Myocyte (in vitro differentiated cells): ENCODE measurements at regions not wholly inside any gene's neighbourhood (a gene's known extent, or its start where the extent isn't known, plus 50 kb on each side); places are given as distances from the start of the nearest gene placed in this dataset.

Experiments
- DNase-seq: peaks from one replicate; pipeline ENCODE4 v3.0.0-alpha.2; 2012; ENCODE audit warnings: low read depth

DNA sequence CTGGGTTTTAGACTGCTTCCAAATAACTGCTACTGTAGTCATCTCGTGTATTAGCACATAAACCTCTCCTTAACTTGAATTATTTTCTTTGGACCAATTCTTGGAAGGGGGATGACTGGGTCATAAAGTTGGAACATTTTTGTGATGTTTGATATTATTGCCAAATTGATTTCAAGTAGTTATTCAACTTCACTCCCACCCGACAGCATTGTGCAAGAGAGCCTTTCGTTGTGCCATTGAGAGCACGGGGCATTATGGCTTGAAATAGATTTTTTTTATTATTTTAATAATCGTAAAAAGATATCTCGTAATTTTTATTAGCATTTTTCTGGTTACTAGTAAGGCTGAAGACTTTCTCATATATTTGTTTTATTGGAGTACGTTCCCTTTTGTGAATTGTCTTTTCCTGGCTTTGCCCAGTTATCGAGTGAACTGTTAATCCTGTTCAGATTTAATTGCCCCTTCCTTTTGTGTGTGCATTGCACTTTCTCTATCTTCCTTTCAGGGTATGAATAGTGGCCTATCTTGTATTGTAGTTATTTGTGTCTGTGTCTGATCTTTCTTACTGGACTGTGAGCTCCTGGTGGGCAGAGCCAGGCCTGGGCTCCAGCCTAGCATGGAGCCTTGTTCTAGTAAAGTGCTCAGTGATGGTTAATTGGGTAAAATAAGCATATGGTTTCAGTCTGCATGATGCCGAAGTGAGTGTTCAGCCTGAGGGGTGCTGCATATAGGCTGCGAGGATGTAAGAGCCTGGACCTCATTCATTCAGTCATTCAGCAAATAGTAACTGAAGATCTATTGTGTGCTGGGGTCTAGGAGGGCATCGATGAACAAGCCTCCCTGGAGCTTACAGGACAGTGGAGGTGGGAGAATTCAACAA, 93.5 kb upstream of the SHB start:
- DNase-seq = no peak

GRCh38 chr9:38160613-38161215, 91.7 kb upstream of the SHB start:
- peak; percentile 74 for DNase-seq

DNA sequence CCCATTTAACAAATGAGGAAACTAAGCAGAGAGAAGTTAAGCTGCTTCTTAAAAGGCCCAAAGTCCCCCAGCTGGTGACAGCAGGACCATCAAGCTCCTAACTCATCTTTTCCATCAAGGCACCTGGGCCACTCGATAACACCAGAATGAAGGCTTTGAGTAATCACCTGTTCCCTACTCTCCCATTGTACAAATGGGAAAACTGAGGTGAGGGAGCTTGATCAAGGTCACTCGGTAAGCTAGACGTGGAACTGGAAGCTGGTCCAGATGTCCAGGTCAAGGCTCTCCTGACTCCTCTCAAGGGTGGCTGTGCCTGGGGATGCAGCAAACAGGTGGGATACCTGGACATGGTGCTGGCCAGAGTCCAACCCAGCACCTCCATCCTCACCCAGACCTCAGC, 90.6 kb upstream of the SHB start:
- no peak for DNase-seq

DNA sequence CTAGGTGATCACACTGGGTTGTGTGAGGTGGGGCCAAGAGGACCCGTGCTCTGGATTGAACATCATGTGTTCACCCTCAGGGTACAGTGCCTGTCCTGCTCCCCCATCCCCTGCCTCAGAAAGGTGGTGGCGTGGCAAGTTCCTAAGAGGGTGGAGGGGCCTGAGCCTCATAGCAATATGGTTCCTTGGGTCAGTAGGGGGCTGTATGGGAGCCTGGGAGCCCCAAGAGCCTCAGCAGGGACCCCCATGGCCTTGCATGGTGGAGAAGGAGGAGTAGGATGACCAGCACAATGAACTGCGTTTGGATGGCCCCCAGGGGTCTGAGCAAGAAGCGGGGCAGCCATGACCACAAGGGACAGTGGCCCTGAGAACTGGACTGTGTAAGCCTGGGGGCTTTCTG, 89.6 kb upstream of the SHB start:
- no peak for DNase-seq

GRCh38 chr9:38157711-38158110, 88.7 kb upstream of the SHB start:
- DNase-seq = no peak

GRCh38 chr9:38154501-38155421, 85.7 kb upstream of the SHB start:
- no peak for DNase-seq

DNA sequence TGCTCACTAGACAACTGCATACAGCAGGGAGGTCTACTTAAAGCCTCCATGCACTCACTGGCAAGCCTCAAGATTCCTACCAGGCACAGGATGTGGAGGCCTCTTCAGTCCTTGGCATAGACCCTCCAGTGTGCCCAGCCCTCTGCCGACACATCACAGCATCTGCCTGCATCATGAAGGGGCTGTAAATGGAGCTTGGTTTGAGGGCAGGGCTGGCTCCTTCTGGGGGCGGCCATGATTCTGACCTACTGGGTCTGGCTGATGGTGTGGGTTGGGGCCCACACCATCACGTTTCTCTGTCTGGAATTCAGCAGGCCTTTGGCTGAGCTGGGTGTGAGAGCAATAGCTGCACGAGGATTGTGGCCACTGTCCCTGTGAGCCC, 84.9 kb upstream of the SHB start:
- no peak for DNase-seq

DNA sequence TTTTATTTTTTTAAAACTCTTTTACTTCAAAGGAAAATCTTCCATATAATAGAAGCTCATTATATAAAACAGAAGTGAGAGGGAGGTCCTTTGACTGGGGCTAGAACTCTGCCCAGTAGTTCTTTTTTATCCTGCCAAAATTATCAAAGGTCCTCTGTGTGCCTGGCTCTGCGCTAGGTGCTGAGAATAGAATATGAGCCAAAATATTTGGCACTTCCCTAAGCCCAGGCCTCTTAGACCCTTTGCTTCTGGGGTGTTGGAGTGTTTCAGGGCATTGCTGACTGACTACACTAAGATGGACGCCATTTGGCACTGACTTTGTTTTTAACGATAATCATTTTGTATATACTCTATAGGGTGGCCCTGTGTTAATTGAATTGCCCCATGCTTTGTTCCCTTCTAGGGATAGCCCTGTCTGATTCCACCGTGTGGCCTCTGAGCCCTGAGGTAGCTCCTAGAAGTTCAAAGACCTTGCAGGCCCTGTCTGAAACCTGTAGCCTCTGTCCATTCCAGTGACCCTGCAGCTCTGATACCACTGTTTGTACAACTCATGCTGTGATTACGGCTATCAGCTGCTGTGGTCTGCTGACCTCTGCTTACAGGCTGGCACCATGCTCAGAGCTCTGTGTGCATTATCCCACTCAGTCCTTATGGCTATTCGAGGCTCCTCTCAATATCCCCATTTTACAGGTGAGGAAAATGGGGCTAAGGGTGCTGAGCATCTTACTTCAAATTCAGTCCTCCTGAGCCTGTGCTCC, 84.3 kb upstream of the SHB start:
- peak; percentile 20 for DNase-seq

GRCh38 chr9:38149647-38150046, 80.6 kb upstream of the SHB start:
- no peak for DNase-seq

DNA sequence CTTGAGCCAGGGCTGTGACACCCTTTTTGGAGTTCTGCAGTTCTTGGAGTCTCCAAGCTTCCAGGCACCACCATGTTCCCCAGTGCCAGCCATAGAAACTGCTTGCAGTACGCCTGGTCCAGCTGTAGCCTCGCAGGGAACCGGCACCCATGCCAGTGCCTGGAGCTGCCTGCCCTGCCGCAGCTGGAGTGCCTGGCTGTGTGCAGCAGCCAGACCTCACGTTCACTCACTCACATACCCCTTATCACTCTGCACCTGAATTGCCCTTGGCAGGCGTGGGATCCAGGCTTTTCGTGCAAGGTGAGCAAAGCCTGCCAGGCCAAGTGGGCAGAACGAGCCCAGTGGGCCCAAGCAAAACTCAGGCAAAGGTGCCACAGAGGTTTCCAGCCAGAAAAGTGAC, 77.8 kb upstream of the SHB start:
- no peak for DNase-seq

DNA sequence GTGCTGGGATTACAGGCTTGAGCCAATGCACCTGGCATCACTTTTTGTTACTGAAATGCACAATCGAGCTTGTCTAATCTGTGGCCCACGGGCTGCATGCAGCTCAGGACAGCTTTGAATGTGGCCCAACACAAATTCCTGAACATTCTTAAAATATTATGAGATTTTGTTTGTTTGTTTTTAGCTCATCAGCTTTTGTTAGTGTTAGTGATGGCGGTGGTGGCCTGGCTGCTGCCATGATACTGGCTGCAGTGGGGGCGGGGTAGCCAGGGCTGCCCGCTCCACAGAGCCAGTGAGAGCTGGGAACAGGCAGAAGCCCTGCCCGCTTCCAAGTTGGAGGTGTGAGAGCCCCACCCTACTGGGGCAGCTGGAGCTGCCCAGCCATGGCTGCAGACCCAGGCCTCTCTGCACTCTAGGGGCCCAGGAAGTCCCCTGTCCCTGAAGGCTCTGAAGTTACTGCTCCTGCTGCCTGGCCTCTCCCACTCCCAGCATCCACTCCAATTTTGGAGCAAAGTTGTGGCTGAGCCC, 76.6 kb upstream of the SHB start:
- DNase-seq = no peak

DNA sequence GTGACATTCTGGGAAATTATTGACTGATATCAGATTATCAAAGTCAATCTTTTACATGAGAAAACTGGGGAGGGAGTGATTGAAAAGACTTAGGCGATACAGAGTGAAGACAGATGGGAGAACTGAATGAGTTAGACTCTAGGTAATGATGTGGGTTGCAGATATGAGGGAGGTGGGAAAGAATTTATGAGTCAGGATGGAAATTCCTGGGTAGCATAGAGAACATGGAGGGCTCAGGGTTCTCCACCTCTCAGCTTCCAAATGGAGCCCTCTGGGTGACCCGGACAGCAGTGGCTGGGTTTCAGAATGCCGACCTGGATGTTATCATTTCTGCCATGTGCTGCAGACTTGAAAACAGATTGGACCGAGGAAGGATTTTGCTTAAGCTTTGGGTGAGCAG, 75.4 kb upstream of the SHB start:
- DNase-seq = peak; percentile 17

GRCh38 chr9:38141746-38142591, 72.9 kb upstream of the SHB start:
- peak; percentile 69 for DNase-seq

DNA sequence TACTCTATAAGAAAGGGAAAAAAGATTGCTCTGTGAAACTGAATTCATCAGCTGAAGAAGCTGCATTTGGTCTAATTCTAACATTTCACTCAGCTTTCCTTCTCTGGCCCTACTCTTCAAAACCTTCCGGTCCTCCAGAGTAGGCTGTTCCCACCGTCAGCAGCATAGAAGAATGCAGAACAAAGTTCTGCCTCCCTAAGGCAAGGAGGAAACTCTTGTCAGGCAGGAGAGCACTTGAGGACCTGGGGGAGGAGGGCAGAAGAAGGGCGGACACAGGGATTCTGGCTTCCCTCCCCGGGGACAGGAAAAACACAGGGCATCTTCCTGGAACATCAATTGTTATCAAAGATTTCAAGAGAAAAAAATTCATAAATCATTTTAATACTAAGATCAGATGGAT, 69.2 kb upstream of the SHB start:
- DNase-seq = no peak

- no peak for DNase-seq
These were observed 68.3 kb upstream of the SHB start for GRCh38 chr9:38137342-38137741.

DNA sequence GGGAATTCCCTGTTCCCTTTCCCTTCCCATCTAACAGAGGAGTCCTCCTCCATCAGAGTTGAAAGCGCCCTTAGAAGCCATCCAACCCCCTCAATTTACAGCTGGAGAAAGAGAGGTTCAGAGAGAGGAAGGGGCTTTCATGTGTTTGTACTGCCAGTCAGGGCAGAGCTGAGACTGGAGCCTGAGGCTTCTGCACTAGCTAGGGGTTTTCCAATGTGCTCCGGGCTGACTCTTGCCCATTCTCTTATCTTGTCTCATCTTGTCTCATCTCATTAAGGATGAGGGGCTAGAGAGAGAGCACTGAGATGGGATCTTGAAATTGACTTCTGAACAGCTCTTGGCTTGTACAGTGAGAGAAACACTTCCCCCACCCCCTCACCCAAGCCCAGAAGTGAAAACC, 67.4 kb upstream of the SHB start:
- no peak for DNase-seq

DNA sequence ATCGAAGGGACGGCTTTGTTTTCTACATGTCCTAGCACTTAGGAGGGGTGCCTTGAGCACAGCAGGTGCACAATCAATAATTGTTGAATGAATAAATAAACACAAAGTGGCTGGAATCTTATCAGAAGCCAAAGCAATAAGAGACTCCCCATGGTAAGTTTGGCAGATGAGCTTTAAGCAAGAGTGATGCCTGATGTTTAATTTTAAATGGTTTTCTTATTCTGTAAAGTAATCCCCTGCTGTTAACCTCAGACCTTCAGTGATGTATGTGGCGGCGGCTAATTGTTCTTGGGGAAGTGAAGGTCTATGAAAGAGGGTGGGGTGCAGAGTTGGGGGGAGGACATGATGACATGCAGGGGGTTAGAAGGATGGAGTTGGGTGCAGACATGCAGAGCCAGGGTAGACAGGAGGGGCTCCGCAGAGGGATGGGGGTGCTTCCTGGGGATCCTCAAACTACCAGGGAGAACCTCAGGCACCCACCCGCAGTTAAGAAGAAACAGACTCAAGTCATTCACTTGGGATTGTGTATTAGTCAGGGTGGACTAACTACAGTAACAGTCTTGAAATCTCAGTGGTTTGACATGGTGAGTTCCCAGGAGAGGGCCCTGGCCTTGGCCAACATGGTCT, 65.7 kb upstream of the SHB start:
- DNase-seq = no peak

DNA sequence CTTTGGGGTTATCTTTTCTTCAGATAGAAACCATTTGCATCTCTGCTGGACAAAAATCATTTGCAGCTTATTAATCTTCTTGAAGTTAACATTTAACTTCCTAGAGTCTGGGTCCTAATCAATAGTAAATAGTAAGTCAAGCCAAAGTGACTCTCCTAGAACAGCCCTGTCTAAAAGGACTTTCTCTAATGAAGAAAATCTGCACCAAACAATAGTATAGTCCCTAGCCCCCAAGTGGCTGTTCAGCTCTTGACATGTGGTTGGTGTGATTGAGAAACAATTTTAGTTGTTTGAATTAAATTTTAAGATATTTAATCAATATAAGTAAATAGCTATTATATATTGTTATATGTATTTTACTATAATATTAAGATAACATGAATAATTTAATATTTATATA, 64.6 kb upstream of the SHB start:
- DNase-seq = no peak

- DNase-seq = no peak
These were observed 63.9 kb upstream of the SHB start for GRCh38 chr9:38132956-38133355.

DNA sequence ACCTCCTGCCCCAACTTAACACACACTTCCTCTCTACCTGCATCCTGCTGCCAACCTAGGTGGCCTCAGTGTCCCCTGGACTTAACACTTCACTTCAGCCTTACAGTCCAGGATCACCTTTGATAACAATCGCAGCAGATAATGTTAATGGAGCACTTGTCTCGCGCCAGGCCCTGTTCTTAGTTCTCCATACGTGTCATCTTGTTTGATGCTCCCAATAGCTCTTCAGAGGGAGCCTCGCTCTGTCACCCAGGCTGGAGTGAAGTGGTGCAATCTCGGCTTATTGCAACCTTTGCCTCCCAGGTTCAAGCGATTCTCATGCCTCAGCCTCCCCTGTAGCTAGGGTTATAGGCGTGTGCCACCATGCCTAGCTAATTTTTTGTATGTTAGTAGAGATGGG, 62.7 kb upstream of the SHB start:
- no peak for DNase-seq
